SK-N-MC (cell line): ENCODE measurements at regions not wholly inside any gene's neighbourhood (a gene's known extent, or its start where the extent isn't known, plus 50 kb on each side); places are given as distances from the start of the nearest gene placed in this dataset.

Experiments
- EZH2 ChIP-seq: fragments of 200-600 bp; sonication (generic); IDR thresholded peaks from one replicate; pipeline ENCODE4 v1.6.1; 2017; ENCODE audit warnings: antibody characterized with exemption
- FOXP2 ChIP-seq: optimal IDR thresholded peaks from 2 replicates; pipeline ENCODE3; 2011; ENCODE audit warnings: mild to moderate bottlenecking, moderate library complexity; ENCODE audit not compliant: insufficient read depth; ENCODE audit errors: extremely low read length, control extremely low read depth
- POLR2AphosphoS5 ChIP-seq: IDR thresholded peaks from 2 replicates; pipeline ENCODE4 v1.6.1; 2012; ENCODE audit warnings: mild to moderate bottlenecking, low read depth, low read length, borderline replicate concordance

DNA sequence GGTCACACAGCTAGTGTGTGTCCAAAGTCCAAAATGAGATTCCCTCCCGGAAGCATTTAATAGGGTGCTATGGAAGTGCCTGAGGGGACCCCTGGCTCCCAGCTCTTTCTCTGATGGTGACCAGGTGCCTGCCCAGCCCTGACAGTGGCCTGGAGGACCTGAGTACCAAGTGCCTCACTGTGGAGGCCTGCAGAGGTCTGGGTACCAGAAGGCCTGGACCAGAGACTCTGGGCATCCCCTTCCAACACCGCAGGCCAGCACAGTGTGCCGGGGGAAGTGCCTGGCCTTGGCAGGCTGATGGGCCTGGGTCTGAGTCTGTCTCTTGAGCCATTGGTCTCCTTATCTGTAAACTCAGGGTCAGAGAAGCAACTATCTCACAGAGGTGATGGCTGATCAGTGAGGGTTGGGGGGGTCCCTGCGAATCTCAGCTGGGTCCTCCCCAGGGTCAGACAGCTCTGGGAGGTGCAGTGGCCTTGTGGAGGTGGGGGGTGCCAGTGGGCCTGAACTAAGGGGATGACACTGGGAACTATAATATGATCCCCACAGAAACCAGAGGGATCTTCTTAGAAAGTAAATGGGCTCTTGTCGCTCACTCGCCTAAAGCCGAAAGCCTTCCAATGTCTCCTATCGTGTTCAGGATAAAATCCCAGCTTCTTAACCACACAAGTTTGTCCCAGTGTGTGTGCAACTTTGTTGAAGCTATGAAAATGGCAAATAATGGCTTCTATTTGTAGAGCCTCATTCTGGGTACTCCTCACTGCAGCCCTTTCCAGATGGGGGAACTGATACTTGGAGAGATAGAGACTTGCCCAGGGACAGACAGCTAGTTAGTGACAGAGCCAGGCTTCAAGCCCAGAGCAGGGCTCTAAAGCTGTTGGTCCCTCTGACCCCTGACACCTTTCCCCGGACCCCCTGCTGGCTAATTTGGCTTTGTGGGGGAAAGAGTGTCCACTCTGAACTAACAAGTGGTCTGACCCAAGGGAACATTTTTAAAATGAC lies 225.1 kb downstream of the TFCP2L1 start:
- TF ChIP-seq EZH2 = no peak
- no peak for TF ChIP-seq POLR2AphosphoS5
- no peak for TF ChIP-seq FOXP2
